SU-DHL-6 (cell line): ENCODE measurements at regions not wholly inside any gene's neighbourhood (a gene's known extent, or its start where the extent isn't known, plus 50 kb on each side); places are given as distances from the start of the nearest gene placed in this dataset.

Source experiments
- H2AFZ ChIP-seq: fragments of 200-600 bp; sonication (generic); 2 replicates; pipeline ENCODE4 v1.6.1; 2014; ENCODE audit warnings: low read depth, mild to moderate bottlenecking, moderate library complexity, mixed read lengths, antibody characterized with exemption, low read length; ENCODE audit not compliant: severe bottlenecking
- H3F3A ChIP-seq: fragments of 200-600 bp; shearing (Covaris generic); 2 replicates; pipeline ENCODE4 v1.6.0; 2016; ENCODE audit warnings: antibody characterized with exemption, mild to moderate bottlenecking; ENCODE audit not compliant: insufficient read depth
- H3K27ac ChIP-seq: fragments of 200-600 bp; sonication (generic); 2 replicates; pipeline ENCODE4 v1.5.1; 2016; ENCODE audit warnings: low read depth, mild to moderate bottlenecking, low read length, moderate library complexity, mixed read lengths
- H3K27me3 ChIP-seq: fragments of 200-600 bp; sonication (generic), shearing (Covaris generic); 2 replicates; pipeline ENCODE4 v1.6.0; 2014; ENCODE audit warnings: mild to moderate bottlenecking, low read length
- H3K36me3 ChIP-seq: fragments of 200-600 bp; sonication (generic); 2 replicates; pipeline ENCODE4 v1.6.1; 2014; ENCODE audit warnings: mild to moderate bottlenecking, low read length, mixed read lengths
- H3K4me2 ChIP-seq: fragments of 300-600, 200-600 bp; shearing (Covaris generic), sonication (generic); 2 replicates; pipeline ENCODE4 v1.6.0; 2014; ENCODE audit warnings: low read length, low read depth, mild to moderate bottlenecking; ENCODE audit not compliant: poor library complexity, severe bottlenecking
- H3K4me3 ChIP-seq: fragments of 200-600 bp; sonication (generic); 2 replicates; pipeline ENCODE4 v1.5.1; 2014; ENCODE audit warnings: antibody characterized with exemption, low read length, mild to moderate bottlenecking, mixed read lengths; ENCODE audit not compliant: insufficient read depth, poor library complexity, severe bottlenecking
- H3K79me2 ChIP-seq: fragments of 200-600 bp; sonication (generic); 2 replicates; pipeline ENCODE4 v1.6.1; 2014; ENCODE audit warnings: mild to moderate bottlenecking, low read length, moderate library complexity; ENCODE audit not compliant: insufficient read depth
- H3K9ac ChIP-seq: fragments of 200-600 bp; sonication (generic); 2 replicates; pipeline ENCODE4 v1.7.0; 2014; ENCODE audit warnings: mild to moderate bottlenecking, low read length
- H3K9me2 ChIP-seq: fragments of 200-600 bp; sonication (generic); replicated peaks from 2 replicates; pipeline ENCODE4 v1.6.1; 2014; ENCODE audit warnings: low read length; ENCODE audit not compliant: insufficient read depth
- H3K9me3 ChIP-seq: fragments of 200-600 bp; sonication (generic); 2 replicates; pipeline ENCODE4 v1.6.1; 2014; ENCODE audit warnings: low read length, mixed read lengths; ENCODE audit not compliant: insufficient read depth
- H4K20me1 ChIP-seq: fragments of 200-600 bp; sonication (generic); 2 replicates; pipeline ENCODE4 v1.6.1; 2014; ENCODE audit warnings: low read depth, mild to moderate bottlenecking, antibody characterized with exemption, low read length, moderate library complexity, mixed read lengths
- CTCF ChIP-seq: fragments of 200-600 bp; sonication (generic); IDR thresholded peaks from one replicate; pipeline ENCODE4 v1.5.1; 2017; ENCODE audit warnings: antibody characterized with exemption, mild to moderate bottlenecking, low read length, moderate library complexity; ENCODE audit not compliant: insufficient read depth, poor library complexity, severe bottlenecking
- EZH2phosphoT487 ChIP-seq: fragments of 200-600 bp; sonication (generic), shearing (Covaris generic); conservative IDR thresholded peaks from 2 replicates; pipeline ENCODE4 v1.6.1; 2018; ENCODE audit warnings: mild to moderate bottlenecking, antibody characterized with exemption, low read length, moderate library complexity, mixed read lengths

DNA sequence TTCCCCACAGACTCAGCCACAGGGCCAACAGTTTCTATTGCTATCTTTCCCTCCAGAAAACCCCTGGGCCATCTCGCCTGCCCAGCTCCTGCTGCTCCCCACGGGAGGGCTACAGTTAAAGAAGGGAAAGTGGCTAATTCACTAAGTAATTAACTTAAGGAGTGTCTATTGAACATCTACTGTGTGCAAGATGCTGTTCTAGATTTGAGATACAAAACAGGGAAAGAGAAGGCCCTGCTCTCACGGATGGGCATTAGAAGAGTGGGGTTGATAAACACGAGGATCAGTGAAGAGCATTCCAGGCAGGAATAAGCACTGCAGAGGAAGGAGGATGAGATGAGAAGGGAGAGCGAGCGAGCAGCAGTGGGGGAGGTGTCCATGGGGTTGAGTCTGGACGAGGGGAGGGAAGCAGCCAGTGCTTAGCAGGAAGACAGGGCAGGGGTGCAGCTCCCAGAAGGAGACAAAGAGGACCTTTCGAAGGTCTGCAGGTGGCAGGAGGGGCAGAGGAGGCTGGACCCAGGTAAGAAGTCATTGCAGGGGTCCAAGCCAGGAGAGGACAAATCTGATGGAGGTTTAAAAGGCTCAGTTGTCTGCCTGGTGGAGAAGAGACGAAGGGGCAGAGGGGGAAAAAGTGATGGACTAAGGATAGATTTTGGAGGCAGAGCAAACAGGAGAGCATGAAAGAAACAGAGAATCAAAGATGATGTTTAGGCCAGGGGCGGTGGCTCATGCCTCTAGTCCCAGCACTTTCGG lies 64.7 kb downstream of the KLF15 start:
- no peaks in the 10 kb centered on the region for H3K36me3 ChIP-seq
- H3K9me2 ChIP-seq: no peaks in the 10 kb centered on the region
- no peaks in the 10 kb centered on the region for H3K79me2 ChIP-seq
- H3K9me3 ChIP-seq: no peaks in the 10 kb centered on the region
- no peak overlapping the region for H3K27ac ChIP-seq
- no peaks in the 10 kb centered on the region for H4K20me1 ChIP-seq
- H2AFZ ChIP-seq: no peak overlapping the region
- TF ChIP-seq CTCF (no peak), EZH2phosphoT487 (no peak)
- H3F3A ChIP-seq: no peaks in the 10 kb centered on the region
- no peaks in the 10 kb centered on the region for H3K27me3 ChIP-seq
- no peak overlapping the region for H3K4me3 ChIP-seq
- H3K4me2 ChIP-seq: no peak overlapping the region
- no peak overlapping the region for H3K9ac ChIP-seq

GRCh38 chr3:126291537-126291936 lies 65.7 kb downstream of the KLF15 start:
- Histone ChIP-seq H3K9me3 (no peaks in the 10 kb centered on the region), H3K36me3 (no peaks in the 10 kb centered on the region), H3K4me2 (no peak overlapping the region), H2AFZ (no peak overlapping the region), H3K4me3 (no peak overlapping the region), H3K79me2 (no peaks in the 10 kb centered on the region), H4K20me1 (no peaks in the 10 kb centered on the region), H3K27ac (no peak overlapping the region), H3K9ac (no peak overlapping the region), H3F3A (no peaks in the 10 kb centered on the region), H3K27me3 (no peaks in the 10 kb centered on the region), H3K9me2 (no peaks in the 10 kb centered on the region)
- no peak for TF ChIP-seq CTCF

DNA sequence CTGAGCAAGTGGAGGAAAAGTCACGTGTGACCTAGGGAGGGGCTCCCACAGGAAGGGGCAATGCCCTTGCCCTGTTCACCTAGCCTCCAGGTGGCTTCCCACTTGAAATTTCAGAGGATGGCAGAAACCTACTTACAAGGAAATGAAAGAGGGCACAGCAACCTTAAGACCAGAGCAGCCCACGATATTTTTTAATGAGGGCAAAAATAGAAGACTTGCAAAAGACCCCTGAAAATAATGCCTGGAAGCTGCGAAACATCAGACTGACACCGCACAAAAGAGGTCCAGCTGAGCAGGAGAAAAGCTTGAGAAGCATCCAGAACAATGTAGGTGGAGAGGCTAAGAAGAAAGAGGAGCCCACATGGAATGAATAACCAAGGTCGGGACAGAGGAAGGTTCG lies 66.1 kb downstream of the KLF15 start:
- no peak overlapping the region for H3K4me2 ChIP-seq

More for the DNA sequence above, 66.1 kb downstream of the KLF15 start:
- no peaks in the 10 kb centered on the region for H3K36me3 ChIP-seq
- no peaks in the 10 kb centered on the region for H3K27me3 ChIP-seq
- H4K20me1 ChIP-seq: no peaks in the 10 kb centered on the region
- no peak overlapping the region for H3K9ac ChIP-seq
- no peaks in the 10 kb centered on the region for H3K9me2 ChIP-seq
- no peak overlapping the region for H3K4me3 ChIP-seq
- H3F3A ChIP-seq: no peaks in the 10 kb centered on the region
- TF ChIP-seq EZH2phosphoT487 (no peak), CTCF (no peak)
- H3K79me2 ChIP-seq: no peaks in the 10 kb centered on the region
- no peak overlapping the region for H3K27ac ChIP-seq
- no peaks in the 10 kb centered on the region for H3K9me3 ChIP-seq
- no peak overlapping the region for H2AFZ ChIP-seq
